HUDEP-2 (cell line): ENCODE measurements at regions not wholly inside any gene's neighbourhood (a gene's known extent, or its start where the extent isn't known, plus 50 kb on each side); places are given as distances from the start of the nearest gene placed in this dataset.

Experiments
- DNase-seq, 76 experiments: peaks; one replicate each; lab custom pipeline; 2025; ENCODE audit not compliant: unreplicated experiment in 76 of 76; lab: John Stamatoyannopoulos, UW

DNA sequence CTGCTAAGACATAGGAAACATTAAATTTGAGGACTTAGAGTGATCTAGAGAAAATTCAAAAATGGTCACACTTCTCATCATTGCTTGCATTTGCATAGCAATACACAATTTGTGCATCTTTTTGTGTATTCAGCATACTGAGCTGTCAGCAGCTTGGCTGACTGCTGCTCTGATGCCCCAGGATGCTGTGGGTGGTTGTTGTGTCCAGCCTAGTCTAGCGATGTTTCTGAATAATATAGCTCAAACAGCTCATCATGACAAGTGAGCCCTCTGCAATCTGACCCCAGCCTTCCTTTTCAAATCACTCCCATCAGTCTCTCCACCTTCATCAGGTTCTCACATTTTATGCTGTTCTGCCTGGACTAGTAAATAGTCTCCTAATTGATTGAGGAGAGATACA lies 483.7 kb upstream of the SPHKAP start:
- DNase-seq = no peak

- DNase-seq = peak in 1 of 76 experiments; percentile 8
These were observed 477.5 kb upstream of the SPHKAP start for GRCh38 chr2:228658998-228659397.

GRCh38 chr2:228657807-228658402 lies 476.4 kb upstream of the SPHKAP start:
- DNase-seq = peak in 1 of 76 experiments; percentile 0

DNA sequence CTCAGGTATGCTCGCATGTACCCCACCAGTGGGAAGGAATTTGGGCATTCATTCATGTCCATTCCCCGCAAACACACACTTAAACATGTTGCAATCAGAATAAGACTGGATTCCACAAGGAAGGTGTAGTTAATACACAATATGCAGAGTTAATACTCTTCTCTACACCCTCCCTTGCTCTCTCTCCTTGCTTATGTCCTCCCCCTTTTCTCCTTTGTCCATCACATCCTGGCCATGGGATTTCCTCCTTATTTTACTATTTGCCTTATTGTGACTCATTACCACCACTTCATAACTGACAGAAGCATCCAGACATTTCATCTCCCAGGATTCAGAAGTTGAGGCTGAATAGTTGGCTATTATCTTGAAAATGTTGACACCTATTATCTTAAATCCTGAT lies 473.8 kb upstream of the SPHKAP start:
- no peak for DNase-seq

DNA sequence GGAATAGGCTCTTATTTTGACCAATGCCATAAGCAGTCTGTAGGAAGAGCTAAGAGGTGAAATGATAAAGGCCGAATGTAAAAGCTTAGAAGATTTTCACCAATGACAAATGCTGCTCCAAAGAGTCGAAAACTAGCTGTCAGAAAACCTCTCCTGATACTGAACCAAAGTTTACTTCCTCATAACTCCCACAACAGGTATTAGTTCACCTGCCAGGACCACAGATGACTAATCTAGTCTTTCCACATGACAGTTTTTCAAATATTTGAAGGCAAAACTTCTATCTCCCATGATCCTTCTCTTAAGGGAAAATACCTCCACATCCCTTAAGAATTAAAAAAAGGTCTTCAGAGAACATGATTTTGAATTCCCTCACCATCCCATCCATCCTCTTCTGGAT lies 473.2 kb upstream of the SPHKAP start:
- DNase-seq = no peak

DNA sequence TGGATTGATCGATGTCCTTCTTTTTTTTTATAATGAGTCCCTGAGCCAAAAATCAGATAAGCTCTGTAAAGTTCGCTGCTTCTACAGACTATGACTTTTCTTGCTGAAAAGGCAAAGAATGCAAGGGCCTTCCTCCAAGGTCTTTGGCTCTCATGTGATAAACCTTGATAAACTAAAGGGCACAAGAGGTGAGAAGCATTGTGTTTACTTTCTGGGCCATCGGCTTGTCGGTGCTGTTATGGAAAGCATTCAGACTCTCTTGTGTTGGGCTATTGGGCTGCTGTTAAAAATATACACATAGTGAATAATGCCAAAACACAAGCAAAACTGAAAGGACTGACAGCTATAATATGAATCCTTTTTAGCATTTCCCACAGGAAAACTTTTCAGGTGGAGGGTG lies 472.4 kb upstream of the SPHKAP start:
- no peak for DNase-seq

- DNase-seq = no peak
These were observed 470.9 kb upstream of the SPHKAP start for GRCh38 chr2:228652366-228652765.

- DNase-seq = no peak
These were observed 468.4 kb upstream of the SPHKAP start for GRCh38 chr2:228649876-228650275.

GRCh38 chr2:228649447-228649846 lies 468.0 kb upstream of the SPHKAP start:
- DNase-seq = no peak

- no peak for DNase-seq
These were observed 467.1 kb upstream of the SPHKAP start for GRCh38 chr2:228648541-228648940.

DNA sequence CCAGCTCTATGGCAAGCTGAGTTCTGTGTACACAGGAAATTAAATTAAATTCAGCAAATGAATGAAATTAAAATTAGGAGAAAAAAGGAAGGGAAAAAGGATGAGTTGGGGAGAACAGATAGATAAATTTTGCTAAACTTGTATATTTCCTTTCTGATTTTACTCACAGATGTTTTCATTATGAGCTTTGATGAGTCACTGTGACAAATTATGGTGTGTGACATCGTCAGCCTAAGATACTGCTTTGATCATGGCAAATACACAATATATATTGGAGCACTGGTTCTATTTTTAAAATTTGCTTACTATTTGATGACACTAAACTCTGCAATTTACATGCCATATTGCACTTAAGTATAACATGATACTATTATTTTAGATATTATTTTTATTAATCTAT lies 464.6 kb upstream of the SPHKAP start:
- no peak for DNase-seq

DNA sequence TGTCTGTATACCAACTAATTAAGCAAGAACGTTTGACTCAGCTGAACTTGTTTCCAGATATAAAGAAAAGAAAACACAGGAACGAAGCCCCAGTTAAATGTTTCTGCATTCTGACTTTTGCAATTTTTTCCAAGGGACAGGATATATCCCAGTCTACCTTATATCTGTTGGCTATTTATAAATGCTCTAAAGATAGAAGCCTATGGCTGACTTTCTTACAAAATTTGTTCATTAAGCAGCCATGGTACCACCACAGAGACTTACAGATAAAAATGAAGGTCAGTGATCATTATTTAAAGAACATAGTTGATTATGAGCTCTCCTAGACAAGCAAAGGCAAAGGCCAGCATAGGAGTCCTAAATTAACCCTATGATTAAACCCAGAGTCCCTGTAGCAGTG lies 462.7 kb upstream of the SPHKAP start:
- no peak for DNase-seq

- no peak for DNase-seq
These were observed 461.4 kb upstream of the SPHKAP start for GRCh38 chr2:228642861-228643260.

DNA sequence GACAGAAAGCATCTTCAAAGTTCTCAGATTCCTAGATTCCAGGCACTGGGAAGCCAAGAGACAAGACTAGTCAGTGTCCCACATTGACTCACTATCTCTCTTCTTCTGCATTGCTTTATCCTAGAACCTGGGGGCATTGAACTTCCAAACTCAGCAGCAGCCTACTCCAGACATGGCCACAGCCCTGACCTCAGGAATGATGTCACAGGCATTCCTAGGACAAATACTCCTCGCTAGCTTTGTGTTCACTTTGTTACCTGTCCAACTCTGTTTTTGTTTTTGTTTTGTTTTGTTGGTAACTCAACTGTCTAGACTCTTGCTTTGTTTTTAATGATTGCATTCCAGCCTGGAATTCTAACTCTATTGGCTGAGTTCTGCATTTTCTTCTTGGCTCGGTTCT lies 449.3 kb upstream of the SPHKAP start:
- DNase-seq = no peak

DNA sequence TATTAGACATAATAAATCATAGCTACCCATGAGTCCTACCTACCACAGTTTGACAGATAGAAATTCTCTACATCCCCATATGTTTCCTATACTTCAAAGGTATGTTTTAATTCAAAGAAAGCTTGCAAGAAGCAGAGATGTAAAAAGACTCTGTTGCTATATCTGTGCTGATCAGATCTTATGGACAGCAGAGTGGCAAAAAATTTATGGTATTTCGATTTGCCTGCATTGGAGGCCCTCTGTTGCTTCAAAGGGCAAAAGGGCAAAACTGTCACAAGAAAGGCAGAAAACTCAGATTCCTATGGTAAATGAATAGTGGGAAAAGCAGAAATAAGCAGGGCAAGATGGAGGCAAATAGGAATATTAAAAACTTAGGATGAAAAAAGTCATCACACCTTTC lies 447.8 kb upstream of the SPHKAP start:
- DNase-seq = no peak

DNA sequence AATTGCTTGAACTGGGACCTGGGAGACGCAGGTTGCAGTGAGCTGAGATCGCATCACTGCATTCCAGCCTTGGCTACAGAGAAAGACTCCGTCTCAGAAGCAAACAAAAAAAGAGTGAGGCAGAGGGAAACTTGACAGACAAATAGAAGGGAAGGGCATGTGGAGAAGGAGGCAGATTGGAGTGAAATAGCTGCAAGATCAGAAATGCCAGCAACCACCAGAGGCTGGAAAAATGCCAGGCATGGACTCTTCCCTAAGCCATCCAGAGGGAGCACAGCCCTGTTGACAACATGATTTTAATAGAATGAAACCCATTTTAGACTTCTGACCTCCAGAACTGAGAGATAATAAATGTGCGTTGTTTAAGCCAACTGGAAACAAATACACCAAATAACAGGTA lies 447.2 kb upstream of the SPHKAP start:
- no peak for DNase-seq

DNA sequence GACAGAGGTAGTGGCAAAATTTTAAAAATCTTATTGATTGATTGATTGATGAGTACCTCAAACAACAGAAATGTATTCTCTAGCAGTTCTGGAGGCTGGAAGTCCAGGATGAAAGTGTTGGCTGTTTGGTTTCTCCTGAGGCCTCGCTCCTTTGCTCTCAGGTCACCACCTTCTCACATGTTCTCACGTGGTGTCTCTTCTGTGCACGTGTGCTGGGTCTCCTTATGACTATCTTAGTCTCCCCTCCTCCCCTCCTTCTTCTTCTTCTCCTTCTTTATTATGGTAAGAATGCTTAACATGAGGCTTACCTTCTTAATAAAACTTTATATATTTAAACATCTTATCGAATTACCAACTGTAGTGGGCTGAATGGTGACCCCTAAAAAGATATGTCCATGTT lies 446.0 kb upstream of the SPHKAP start:
- no peak for DNase-seq

DNA sequence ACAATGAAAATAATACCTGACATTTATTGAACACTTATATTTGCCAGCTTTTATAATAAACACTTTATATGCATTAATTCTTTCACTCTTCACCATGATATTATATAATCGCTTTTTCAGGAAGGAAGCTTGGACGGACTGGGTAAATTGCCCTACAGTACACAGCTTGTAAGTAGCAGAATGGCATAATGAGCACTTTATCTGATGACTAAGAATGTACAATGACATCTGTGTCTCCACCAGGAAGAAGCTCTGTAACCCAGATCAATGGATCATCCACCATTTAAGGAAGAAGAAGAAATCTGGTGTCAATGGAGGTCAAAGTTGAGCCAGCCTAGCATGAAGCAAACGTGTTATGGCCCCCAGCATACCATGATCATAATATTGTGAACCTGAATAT lies 444.0 kb upstream of the SPHKAP start:
- DNase-seq = no peak

- no peak for DNase-seq
These were observed 443.2 kb upstream of the SPHKAP start for GRCh38 chr2:228624733-228625132.

GRCh38 chr2:228615496-228615895 lies 434.0 kb upstream of the SPHKAP start:
- no peak for DNase-seq

DNA sequence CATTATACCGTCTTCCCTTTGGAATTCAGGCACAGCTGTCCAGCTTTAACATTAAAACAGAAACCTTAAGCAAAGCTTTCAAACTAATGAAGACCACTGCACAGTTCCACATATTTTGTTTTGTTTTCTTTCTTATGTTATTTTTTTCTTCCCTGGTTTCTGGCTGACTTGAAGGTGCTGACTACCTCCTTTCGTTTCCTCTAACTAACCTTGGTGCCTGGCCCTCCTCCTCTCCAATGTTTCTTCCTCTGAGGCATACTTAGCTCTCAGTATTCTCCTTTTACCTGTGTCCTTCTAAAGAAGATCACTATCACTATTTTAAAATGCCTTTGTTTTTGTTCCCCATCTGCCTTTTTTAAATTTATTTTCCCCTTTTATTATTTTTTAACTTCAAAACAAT lies 433.3 kb upstream of the SPHKAP start:
- no peak for DNase-seq

DNA sequence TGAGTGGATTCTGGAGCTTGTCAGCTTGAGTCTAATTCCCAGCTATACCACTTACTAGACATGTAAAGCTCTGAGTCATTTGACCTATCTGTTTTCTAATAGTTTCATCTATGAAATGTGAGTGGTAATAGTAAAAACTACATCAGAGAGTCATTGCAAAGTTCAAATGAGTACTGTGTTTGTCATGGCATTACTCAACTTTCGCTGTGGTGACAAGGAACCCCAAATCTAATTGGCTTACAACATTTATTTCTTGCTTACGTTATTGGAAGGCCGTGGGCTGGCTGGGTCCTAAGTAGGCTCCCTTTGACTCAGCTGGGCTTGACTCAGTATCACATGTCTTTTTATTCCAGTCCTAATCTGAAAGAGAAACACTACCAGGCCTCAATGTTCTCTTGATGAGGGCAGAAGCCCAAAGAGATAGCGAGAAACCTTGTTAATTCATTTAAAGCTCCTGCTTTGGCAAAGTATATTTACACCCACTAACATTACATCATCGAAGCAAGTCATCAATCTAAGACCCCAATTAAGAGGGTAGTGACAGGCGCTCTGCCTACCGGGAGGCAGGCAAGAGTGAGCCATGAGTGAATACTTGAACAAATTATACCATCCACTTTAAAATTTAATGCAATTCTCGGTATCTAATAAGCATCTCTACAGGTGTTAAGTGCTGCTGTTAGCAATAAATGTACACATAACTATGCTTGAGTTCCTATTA lies 431.8 kb upstream of the SPHKAP start:
- no peak for DNase-seq

DNA sequence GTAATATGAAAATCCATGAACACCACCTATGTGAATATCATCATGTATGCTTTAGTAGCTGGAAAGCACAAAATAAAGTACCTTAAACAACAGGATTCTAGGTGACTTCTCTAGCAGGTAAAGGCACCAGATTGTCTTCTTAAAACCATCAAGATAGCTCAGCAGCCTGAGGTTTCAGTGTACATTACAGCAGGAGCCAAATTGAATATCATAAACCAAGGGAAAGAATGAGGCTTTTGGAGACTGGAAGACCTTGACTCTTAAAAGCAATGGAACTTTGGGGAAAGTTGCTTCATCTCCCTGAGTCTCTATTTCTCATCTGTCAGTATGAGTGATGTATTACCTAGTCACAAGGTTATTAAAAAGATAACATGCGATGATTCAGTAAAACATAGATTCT lies 429.7 kb upstream of the SPHKAP start:
- DNase-seq = no peak
